Suprapubic skin (tissue), 4 donors: ENCODE measurements at regions not wholly inside any gene's neighbourhood (a gene's known extent, or its start where the extent isn't known, plus 50 kb on each side); places are given as distances from the start of the nearest gene placed in this dataset.

ENCODE experiments used
- DNase-seq, 2 donors: peaks; one replicate each; pipeline ENCODE4 v3.0.0-alpha.2; 2019; ENCODE audit warnings: low spot score in 2 of 2
- H3K27ac ChIP-seq: fragments of 200-600 bp; sonication (generic); one replicate; pipeline ENCODE4 v1.5.1; 2019
- H3K27me3 ChIP-seq: fragments of 200-600 bp; sonication (generic); one replicate; pipeline ENCODE4 v1.5.1; 2019
- H3K36me3 ChIP-seq: fragments of 200-600 bp; sonication (generic); one replicate; pipeline ENCODE4 v1.5.1; 2019
- H3K4me1 ChIP-seq: fragments of 200-600 bp; sonication (generic); one replicate; pipeline ENCODE4 v1.5.1; 2019
- H3K4me3 ChIP-seq: fragments of 200-600 bp; sonication (generic); one replicate; pipeline ENCODE4 v1.5.1; 2019; ENCODE audit warnings: mild to moderate bottlenecking
- H3K9me3 ChIP-seq: fragments of 200-600 bp; sonication (generic); one replicate; pipeline ENCODE4 v1.5.1; 2019
- EP300 ChIP-seq: sonication (generic); formaldehyde crosslinking; IDR thresholded peaks from one replicate; pipeline ENCODE4 v1.6.1; 2017; ENCODE audit warnings: antibody characterized with exemption
- POLR2A ChIP-seq, 2 donors: fragments of 450-650 bp; IDR thresholded peaks; one replicate each; pipeline ENCODE4 v1.6.1; 2017; ENCODE audit warnings: antibody characterized with exemption in 2 of 2, mild to moderate bottlenecking in 2 of 2, moderate library complexity in 2 of 2
- POLR2AphosphoS5 ChIP-seq, 3 donors: sonication (generic); formaldehyde crosslinking; IDR thresholded peaks; one replicate each; pipeline ENCODE4 v1.6.1; 2017; ENCODE audit warnings: antibody characterized with exemption in 3 of 3
- WGBS: methylation state at CpG from one replicate; pipeline ENCODE4 v1.1.5; 2018; 5-methylcytosine and 5-hydroxymethylcytosine counted together
- TF ChIP-seq, protein P1 (sequence below), 2 donors: fragments of 200-600 bp in 1 of 2; fragments of 450-650 bp in 1 of 2; sonication (generic) in 1 of 2; IDR thresholded peaks; one replicate each; pipeline ENCODE4 v1.5.1; 2016 to 2019; ENCODE audit warnings: antibody characterized with exemption in 2 of 2, mild to moderate bottlenecking in 1 of 2, moderate library complexity in 1 of 2

DNA sequence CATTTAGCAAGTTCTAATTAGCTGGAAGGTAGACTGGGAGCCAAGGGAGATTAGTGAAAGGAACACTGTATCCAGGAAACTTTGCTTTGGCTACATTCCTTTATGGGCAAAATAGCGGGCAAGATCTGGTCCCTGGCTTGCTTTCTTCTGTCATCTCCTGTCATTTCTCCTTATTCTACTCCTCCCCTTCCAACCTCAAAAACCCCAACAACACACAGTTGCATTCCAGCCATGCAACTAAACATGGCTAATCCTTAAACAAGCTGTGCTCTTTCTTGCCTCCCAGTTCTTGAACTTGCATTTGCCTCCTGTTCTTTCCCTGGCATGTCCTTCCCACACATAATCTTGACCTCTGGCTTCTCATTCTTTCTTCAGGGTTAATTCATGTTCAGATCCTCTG is 59.5 kb upstream of the CDCA7L start:
- no peak overlapping the region for H3K4me3 ChIP-seq
- H3K36me3 ChIP-seq: no peaks in the 10 kb centered on the region
- WGBS: 44% methylated on average over 1 of the region's 1 CpG
- TF ChIP-seq POLR2A (IDR thresholded peaks at IDR 0.05) (no peak), POLR2AphosphoS5 (IDR thresholded peaks at IDR 0.05) (no peak), EP300 (no peak)
- TF ChIP-seq, protein P1, sequence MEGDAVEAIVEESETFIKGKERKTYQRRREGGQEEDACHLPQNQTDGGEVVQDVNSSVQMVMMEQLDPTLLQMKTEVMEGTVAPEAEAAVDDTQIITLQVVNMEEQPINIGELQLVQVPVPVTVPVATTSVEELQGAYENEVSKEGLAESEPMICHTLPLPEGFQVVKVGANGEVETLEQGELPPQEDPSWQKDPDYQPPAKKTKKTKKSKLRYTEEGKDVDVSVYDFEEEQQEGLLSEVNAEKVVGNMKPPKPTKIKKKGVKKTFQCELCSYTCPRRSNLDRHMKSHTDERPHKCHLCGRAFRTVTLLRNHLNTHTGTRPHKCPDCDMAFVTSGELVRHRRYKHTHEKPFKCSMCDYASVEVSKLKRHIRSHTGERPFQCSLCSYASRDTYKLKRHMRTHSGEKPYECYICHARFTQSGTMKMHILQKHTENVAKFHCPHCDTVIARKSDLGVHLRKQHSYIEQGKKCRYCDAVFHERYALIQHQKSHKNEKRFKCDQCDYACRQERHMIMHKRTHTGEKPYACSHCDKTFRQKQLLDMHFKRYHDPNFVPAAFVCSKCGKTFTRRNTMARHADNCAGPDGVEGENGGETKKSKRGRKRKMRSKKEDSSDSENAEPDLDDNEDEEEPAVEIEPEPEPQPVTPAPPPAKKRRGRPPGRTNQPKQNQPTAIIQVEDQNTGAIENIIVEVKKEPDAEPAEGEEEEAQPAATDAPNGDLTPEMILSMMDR (IDR thresholded peaks at IDR 0.05): no peak
- H3K4me1 ChIP-seq: peaks cover 4% of the 10 kb centered on the region
- H3K27ac ChIP-seq: no peak overlapping the region
- no peaks in the 10 kb centered on the region for H3K9me3 ChIP-seq
- DNase-seq: no peak
- H3K27me3 ChIP-seq: no peaks in the 10 kb centered on the region

DNA sequence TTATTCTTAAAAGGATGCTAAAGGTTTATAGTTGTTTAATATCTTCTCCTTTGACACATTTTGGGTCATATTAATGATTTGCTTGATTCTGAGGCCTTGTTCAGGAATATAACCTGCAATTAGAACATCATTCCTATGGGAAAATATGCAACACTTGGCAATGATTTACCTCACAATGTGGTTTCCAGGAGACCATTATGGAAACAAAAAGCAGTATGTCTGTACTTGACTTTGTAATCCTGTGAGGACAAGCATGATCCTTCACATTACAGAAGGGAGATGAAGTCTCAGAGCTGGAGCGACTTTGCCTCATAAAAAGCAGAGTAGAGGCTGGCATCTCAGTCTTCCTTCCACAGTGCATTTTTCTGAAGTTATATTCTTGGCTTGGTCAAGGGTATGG is 57.0 kb upstream of the CDCA7L start:
- TF ChIP-seq EP300 (no peak), POLR2A (IDR thresholded peaks at IDR 0.05) (no peak), POLR2AphosphoS5 (IDR thresholded peaks at IDR 0.05) (no peak)
- TF ChIP-seq, protein P1 (IDR thresholded peaks at IDR 0.05): no peak
- Histone ChIP-seq H3K4me3 (no peak overlapping the region), H3K27me3 (no peaks in the 10 kb centered on the region), H3K36me3 (no peaks in the 10 kb centered on the region), H3K9me3 (no peaks in the 10 kb centered on the region), H3K27ac (no peak overlapping the region), H3K4me1 (peaks cover 4% of the 10 kb centered on the region)
- WGBS: 44% methylated on average over 1 of the region's 1 CpG
- no peak for DNase-seq

DNA sequence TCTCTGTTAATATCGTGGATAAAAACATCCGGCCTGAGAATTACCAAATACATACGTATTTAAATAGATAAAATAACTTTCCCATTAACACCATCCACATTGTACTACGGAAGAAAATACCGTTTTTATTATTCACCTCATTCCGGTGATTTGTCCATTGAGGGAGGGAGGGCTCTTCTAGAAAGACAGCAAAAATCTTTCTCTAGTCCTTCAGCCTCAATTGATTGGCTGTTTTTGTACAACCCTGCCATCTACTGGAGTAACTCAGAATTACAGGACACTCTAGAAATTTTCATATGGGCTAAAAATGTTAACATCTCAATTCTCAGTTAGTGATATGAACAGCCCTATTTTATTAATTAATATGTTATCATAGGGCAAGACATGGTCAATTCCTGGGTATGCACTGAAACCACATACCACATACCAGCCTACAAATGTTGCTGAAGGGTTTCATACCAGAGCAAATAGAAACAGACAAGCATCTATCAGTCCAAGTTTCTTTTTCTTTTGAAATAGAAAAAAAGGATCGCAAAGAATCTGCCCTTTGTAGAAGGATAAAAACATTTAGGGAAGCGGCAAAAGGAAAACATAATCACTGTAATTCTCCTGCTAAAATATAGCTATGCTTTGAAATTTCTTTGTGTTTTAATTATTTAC is 55.8 kb upstream of the CDCA7L start:
- DNase-seq: no peak
- WGBS: 15% methylated on average over 8 of the region's 8 CpGs

DNA sequence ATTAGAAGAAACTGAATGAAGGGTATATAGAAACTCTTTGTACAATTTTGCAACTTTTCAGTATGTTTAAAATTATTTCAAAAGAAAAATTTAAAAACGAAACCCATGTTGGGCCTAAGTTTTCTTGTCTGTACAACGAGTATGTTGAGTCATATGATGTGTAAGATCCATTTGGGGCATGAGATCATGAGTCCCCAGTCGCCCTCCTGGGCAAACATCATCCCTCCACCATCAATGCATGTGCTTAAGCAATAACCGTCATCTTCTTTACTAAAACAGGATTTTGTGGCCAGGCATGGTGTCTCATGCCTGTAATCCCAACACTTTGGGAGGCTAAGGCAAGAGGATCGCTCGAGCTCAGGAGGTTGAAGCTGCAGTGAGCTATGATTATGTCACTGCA is 54.2 kb upstream of the CDCA7L start:
- no peak for DNase-seq
- TF ChIP-seq POLR2A (IDR thresholded peaks at IDR 0.05): no peak
- TF ChIP-seq, protein P1 (IDR thresholded peaks at IDR 0.05): no peak
- no peak for TF ChIP-seq POLR2AphosphoS5 (IDR thresholded peaks at IDR 0.05)
- TF ChIP-seq EP300: no peak
- no peak overlapping the region for H3K27ac ChIP-seq
- H3K36me3 ChIP-seq: no peaks in the 10 kb centered on the region
- no peaks in the 10 kb centered on the region for H3K9me3 ChIP-seq
- no peak overlapping the region for H3K4me3 ChIP-seq
- H3K4me1 ChIP-seq: peaks cover 4% of the 10 kb centered on the region
- WGBS: 88% methylated on average over 6 of the region's 6 CpGs
- H3K27me3 ChIP-seq: no peaks in the 10 kb centered on the region

More for the DNA sequence above, 55.8 kb upstream of the CDCA7L start:
- no peak overlapping the region for H3K27ac ChIP-seq
- no peaks in the 10 kb centered on the region for H3K36me3 ChIP-seq
- TF ChIP-seq, protein P1 (IDR thresholded peaks at IDR 0.05): peak; percentile 68 to 75
- TF ChIP-seq EP300: no peak
- peaks cover 4% of the 10 kb centered on the region for H3K4me1 ChIP-seq
- H3K4me3 ChIP-seq: no peak overlapping the region
- H3K27me3 ChIP-seq: no peaks in the 10 kb centered on the region
- H3K9me3 ChIP-seq: no peaks in the 10 kb centered on the region

DNA sequence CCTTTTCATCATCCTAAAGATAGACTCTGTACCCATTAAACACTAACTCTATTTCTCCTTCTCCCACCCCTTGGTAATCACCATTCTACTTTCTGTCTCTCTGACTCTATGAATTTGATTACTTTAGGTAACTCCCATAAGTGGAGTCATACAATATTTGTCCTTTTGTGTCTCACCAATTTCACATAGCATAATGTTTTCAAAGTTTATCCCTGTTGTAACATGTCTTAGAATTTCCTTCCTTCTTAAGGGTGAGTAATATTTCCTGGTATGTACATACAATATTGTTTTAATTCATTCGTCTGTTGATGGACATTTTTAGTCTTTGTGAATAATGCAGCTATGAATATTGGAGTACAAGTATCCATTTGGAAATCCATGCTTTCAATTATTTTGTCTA is 50.9 kb upstream of the CDCA7L start:
- no peak for TF ChIP-seq POLR2AphosphoS5 (IDR thresholded peaks at IDR 0.05)
- DNase-seq: no peak
- no peak overlapping the region for H3K4me3 ChIP-seq
- no peak overlapping the region for H3K27ac ChIP-seq
- H3K9me3 ChIP-seq: no peaks in the 10 kb centered on the region
- H3K36me3 ChIP-seq: no peaks in the 10 kb centered on the region
- H3K4me1 ChIP-seq: peaks cover 4% of the 10 kb centered on the region
- no peaks in the 10 kb centered on the region for H3K27me3 ChIP-seq
- WGBS: 28% methylated on average over 1 of the region's 1 CpG
